ENCODE measurements at regions not wholly inside any gene's neighbourhood (a gene's known extent, or its start where the extent isn't known, plus 50 kb on each side); places are given as distances from the start of the nearest gene placed in this dataset.
A peak's percentile ranks its signal among the peaks of the same experiment; 100 is the strongest.
"Not testable (repeated sequence)": the region's sequence is repeated elsewhere in the genome, so short reads cannot be mapped to it uniquely, and the experiment has no call there.

DNA sequence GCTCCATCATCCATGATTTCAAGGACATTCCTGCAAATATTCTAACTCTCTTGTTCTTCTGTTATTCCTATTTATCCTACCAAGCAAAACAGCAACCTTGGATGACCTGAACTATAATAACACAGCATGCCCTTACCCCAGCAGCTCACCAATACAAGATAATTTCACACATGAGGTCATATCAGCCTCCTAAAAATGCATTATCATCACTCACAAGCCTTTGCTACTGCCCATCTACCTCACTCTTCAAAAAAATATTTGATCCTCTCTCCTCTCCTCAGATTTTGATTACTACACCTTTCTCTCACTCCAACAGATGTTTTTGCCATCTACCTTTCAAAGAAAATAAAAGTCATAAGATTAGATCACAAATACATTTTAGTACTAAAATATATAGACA lies 777.6 kb upstream of the NCAM2 start:
- Histone ChIP-seq H3K4me3 (ENCODE audit: low read length) (no peak overlapping the region), H3K9ac (ENCODE audit: low read length) (no peak overlapping the region), H3F3A (ENCODE audit: insufficient read depth, low read length) (no peaks in the 10 kb centered on the region), H3K79me2 (ENCODE audit: low read length) (no peaks in the 10 kb centered on the region), H3K9me3 (replicated peaks; ENCODE audit: insufficient read depth, low read length) (no peaks in the 10 kb centered on the region), H3K4me2 (ENCODE audit: low read depth, low read length) (no peak overlapping the region), H3K9me2 (replicated peaks; ENCODE audit: insufficient read depth, low read length) (no peaks in the 10 kb centered on the region), H3K36me3 (replicated peaks; ENCODE audit: insufficient read depth, low read length) (no peaks in the 10 kb centered on the region), H4K20me1 (ENCODE audit: insufficient read depth, low read length) (no peaks in the 10 kb centered on the region), H3K27ac (ENCODE audit: low read length) (no peak overlapping the region), H2AFZ (ENCODE audit: low read length) (no peak overlapping the region), H3K4me1 (ENCODE audit: low read length) (no peaks in the 10 kb centered on the region), H3K27me3 (replicated peaks; ENCODE audit: insufficient read depth, low read length) (no peaks in the 10 kb centered on the region)
- no peak for DNase-seq
- TF ChIP-seq, protein P1, sequence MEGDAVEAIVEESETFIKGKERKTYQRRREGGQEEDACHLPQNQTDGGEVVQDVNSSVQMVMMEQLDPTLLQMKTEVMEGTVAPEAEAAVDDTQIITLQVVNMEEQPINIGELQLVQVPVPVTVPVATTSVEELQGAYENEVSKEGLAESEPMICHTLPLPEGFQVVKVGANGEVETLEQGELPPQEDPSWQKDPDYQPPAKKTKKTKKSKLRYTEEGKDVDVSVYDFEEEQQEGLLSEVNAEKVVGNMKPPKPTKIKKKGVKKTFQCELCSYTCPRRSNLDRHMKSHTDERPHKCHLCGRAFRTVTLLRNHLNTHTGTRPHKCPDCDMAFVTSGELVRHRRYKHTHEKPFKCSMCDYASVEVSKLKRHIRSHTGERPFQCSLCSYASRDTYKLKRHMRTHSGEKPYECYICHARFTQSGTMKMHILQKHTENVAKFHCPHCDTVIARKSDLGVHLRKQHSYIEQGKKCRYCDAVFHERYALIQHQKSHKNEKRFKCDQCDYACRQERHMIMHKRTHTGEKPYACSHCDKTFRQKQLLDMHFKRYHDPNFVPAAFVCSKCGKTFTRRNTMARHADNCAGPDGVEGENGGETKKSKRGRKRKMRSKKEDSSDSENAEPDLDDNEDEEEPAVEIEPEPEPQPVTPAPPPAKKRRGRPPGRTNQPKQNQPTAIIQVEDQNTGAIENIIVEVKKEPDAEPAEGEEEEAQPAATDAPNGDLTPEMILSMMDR (IDR thresholded peaks at IDR 0.05; ENCODE audit: low read length): no peak
- no peak for TF ChIP-seq EZH2 (optimal IDR thresholded peaks at IDR 0.05; ENCODE audit: low read depth, low read length)
- no peak for TF ChIP-seq EZH2phosphoT487 (IDR thresholded peaks at IDR 0.05; ENCODE audit: low read length)

DNA sequence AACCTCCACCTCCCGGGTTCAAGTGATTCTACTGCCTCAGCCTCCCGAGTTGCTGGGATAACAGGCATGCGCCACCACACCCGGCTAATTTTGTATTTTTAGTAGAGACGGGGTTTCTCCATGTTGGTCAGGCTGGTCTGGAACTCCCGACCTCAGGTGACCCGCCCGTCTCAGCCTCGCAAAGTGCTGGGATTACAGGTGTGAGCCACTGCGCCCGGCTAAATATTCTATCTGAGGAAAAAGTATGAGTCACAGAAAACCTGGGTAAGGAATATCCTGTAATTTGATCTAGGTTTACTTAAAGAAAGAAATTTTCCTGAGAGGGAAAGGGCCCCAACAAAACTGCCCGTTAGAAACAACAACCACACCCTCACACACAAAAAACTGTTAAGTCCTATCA lies 776.2 kb upstream of the NCAM2 start:
- not testable (repeated sequence) for H4K20me1 ChIP-seq (ENCODE audit: insufficient read depth, low read length); H3F3A ChIP-seq (ENCODE audit: insufficient read depth, low read length); H2AFZ ChIP-seq (ENCODE audit: low read length); H3K9me2 ChIP-seq (replicated peaks; ENCODE audit: insufficient read depth, low read length); H3K9me3 ChIP-seq (replicated peaks; ENCODE audit: insufficient read depth, low read length); DNase-seq; H3K9ac ChIP-seq (ENCODE audit: low read length); H3K36me3 ChIP-seq (replicated peaks; ENCODE audit: insufficient read depth, low read length); H3K27ac ChIP-seq (ENCODE audit: low read length); H3K4me2 ChIP-seq (ENCODE audit: low read depth, low read length); H3K4me1 ChIP-seq (ENCODE audit: low read length); H3K27me3 ChIP-seq (replicated peaks; ENCODE audit: insufficient read depth, low read length); H3K4me3 ChIP-seq (ENCODE audit: low read length); H3K79me2 ChIP-seq (ENCODE audit: low read length)

DNA sequence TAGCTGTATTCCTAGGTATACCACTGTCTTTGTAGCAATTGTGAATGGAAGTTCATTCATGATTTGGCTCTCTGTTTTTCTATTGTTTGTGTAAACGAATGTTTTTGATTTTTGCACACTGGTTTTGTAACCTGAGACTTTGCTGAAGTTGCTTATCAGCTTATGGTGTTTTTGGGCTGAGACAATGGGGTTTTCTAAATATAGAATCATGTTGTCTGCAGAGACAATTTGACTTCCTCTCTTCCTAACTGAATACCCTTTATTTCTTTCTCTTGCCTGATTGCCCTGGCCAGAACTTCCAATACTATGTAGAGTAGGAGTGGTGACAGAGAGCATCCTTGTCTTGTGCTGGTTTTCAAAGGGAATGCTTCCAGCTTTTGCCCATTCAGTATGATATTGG lies 761.6 kb upstream of the NCAM2 start:
- H2AFZ ChIP-seq (ENCODE audit: low read length); H3K9ac ChIP-seq (ENCODE audit: low read length); H3K4me2 ChIP-seq (ENCODE audit: low read depth, low read length); H3K9me3 ChIP-seq (replicated peaks; ENCODE audit: insufficient read depth, low read length); H3K4me1 ChIP-seq (ENCODE audit: low read length); H3K27ac ChIP-seq (ENCODE audit: low read length); H3K27me3 ChIP-seq (replicated peaks; ENCODE audit: insufficient read depth, low read length); H3K4me3 ChIP-seq (ENCODE audit: low read length); H3K79me2 ChIP-seq (ENCODE audit: low read length); H3K9me2 ChIP-seq (replicated peaks; ENCODE audit: insufficient read depth, low read length); H4K20me1 ChIP-seq (ENCODE audit: insufficient read depth, low read length); H3K36me3 ChIP-seq (replicated peaks; ENCODE audit: insufficient read depth, low read length); H3F3A ChIP-seq (ENCODE audit: insufficient read depth, low read length): not testable (repeated sequence)
- DNase-seq: peak; percentile 44

DNA sequence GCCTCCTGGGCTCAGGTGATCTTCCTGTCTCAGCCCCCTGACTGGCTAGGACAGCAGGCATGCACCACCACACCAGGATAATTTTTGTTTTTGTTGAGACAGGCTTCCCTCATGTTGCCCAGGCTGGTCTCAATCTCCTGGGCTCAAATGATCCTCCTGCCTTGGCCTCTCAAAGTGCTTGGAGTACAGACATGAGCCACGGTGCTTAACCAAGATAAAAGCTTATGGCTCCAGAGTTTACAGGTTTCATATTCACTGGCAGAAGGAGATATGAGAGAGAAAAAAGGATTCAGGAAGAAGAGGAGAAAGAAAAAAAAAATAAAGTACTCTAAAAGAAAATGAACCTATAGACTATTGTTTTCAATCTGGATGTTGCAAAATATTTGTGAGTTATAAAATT lies 748.8 kb upstream of the NCAM2 start:
- no peak overlapping the region for H3K27ac ChIP-seq (ENCODE audit: low read length)
- no peaks in the 10 kb centered on the region for H4K20me1 ChIP-seq (ENCODE audit: insufficient read depth, low read length)
- H3K9me3 ChIP-seq (replicated peaks; ENCODE audit: insufficient read depth, low read length): no peaks in the 10 kb centered on the region

More for the DNA sequence above, 748.8 kb upstream of the NCAM2 start:
- Histone ChIP-seq H3K36me3 (replicated peaks; ENCODE audit: insufficient read depth, low read length) (no peaks in the 10 kb centered on the region), H3K4me3 (ENCODE audit: low read length) (no peak overlapping the region), H3K79me2 (ENCODE audit: low read length) (no peaks in the 10 kb centered on the region), H3K27me3 (replicated peaks; ENCODE audit: insufficient read depth, low read length) (no peaks in the 10 kb centered on the region), H3K9me2 (replicated peaks; ENCODE audit: insufficient read depth, low read length) (no peaks in the 10 kb centered on the region), H3K4me1 (ENCODE audit: low read length) (no peaks in the 10 kb centered on the region), H3F3A (ENCODE audit: insufficient read depth, low read length) (no peaks in the 10 kb centered on the region), H3K4me2 (ENCODE audit: low read depth, low read length) (no peak overlapping the region), H3K9ac (ENCODE audit: low read length) (no peak overlapping the region), H2AFZ (ENCODE audit: low read length) (no peak overlapping the region)
- DNase-seq: no peak
- TF ChIP-seq, protein P1 (IDR thresholded peaks at IDR 0.05; ENCODE audit: low read length): no peak
- no peak for TF ChIP-seq EZH2phosphoT487 (IDR thresholded peaks at IDR 0.05; ENCODE audit: low read length)
- no peak for TF ChIP-seq EZH2 (optimal IDR thresholded peaks at IDR 0.05; ENCODE audit: low read depth, low read length)

Measured in MM.1S (cell line).